ENCODE measurements at regions not wholly inside any gene's neighbourhood (a gene's known extent, or its start where the extent isn't known, plus 50 kb on each side); places are given as distances from the start of the nearest gene placed in this dataset.
"Not testable (repeated sequence)": the region's sequence is repeated elsewhere in the genome, so short reads cannot be mapped to it uniquely, and the experiment has no call there.

GRCh38 chr4:82077471-82077995, 296.3 kb downstream of the HNRNPD start:
- H3K4me3 ChIP-seq (ENCODE audit: low read length in 2 of 2); H3K4me1 ChIP-seq (ENCODE audit: control insufficient read depth, insufficient read depth, low read length); H3K27me3 ChIP-seq (ENCODE audit: control insufficient read depth in 1 of 2, insufficient read depth in 2 of 2, low read length in 2 of 2); H3K9ac ChIP-seq (ENCODE audit: low read length in 2 of 2); H3K9me3 ChIP-seq (ENCODE audit: control insufficient read depth in 2 of 2, low read length in 2 of 2); H3K27ac ChIP-seq (ENCODE audit: low read length); H3K36me3 ChIP-seq (ENCODE audit: control insufficient read depth in 2 of 2, insufficient read depth in 2 of 2, low read length in 2 of 2): not testable (repeated sequence)

- Histone ChIP-seq H3K36me3 (ENCODE audit: control insufficient read depth in 2 of 2, insufficient read depth in 2 of 2, low read length in 2 of 2) (no peaks in the 10 kb centered on the region), H3K4me3 (ENCODE audit: low read length in 2 of 2) (no peak overlapping the region), H3K9ac (ENCODE audit: low read length in 2 of 2) (no peak overlapping the region), H3K9me3 (ENCODE audit: control insufficient read depth in 2 of 2, low read length in 2 of 2) (no peaks in the 10 kb centered on the region), H3K4me1 (ENCODE audit: control insufficient read depth, insufficient read depth, low read length) (no peaks in the 10 kb centered on the region), H3K27ac (ENCODE audit: low read length) (no peak overlapping the region), H3K27me3 (ENCODE audit: control insufficient read depth in 1 of 2, insufficient read depth in 2 of 2, low read length in 2 of 2) (no peaks in the 10 kb centered on the region)
Observed at GRCh38 chr4:82076809-82077208, 297.0 kb downstream of the HNRNPD start.

GRCh38 chr4:82076359-82076758, 297.4 kb downstream of the HNRNPD start:
- H3K36me3 ChIP-seq (ENCODE audit: control insufficient read depth in 2 of 2, insufficient read depth in 2 of 2, low read length in 2 of 2) = no peaks in the 10 kb centered on the region
- H3K4me3 ChIP-seq (ENCODE audit: low read length in 2 of 2) = no peak overlapping the region
- no peaks in the 10 kb centered on the region for H3K4me1 ChIP-seq (ENCODE audit: control insufficient read depth, insufficient read depth, low read length)
- H3K9me3 ChIP-seq (ENCODE audit: control insufficient read depth in 2 of 2, low read length in 2 of 2) = no peaks in the 10 kb centered on the region
- H3K27me3 ChIP-seq (ENCODE audit: control insufficient read depth in 1 of 2, insufficient read depth in 2 of 2, low read length in 2 of 2) = no peaks in the 10 kb centered on the region
- H3K9ac ChIP-seq (ENCODE audit: low read length in 2 of 2) = no peak overlapping the region
- H3K27ac ChIP-seq (ENCODE audit: low read length) = no peak overlapping the region

GRCh38 chr4:82071951-82072350, 301.8 kb downstream of the HNRNPD start:
- Histone ChIP-seq H3K27ac (ENCODE audit: low read length) (no peak overlapping the region), H3K9ac (ENCODE audit: low read length in 2 of 2) (no peak overlapping the region), H3K4me3 (ENCODE audit: low read length in 2 of 2) (no peak overlapping the region), H3K36me3 (ENCODE audit: control insufficient read depth in 2 of 2, insufficient read depth in 2 of 2, low read length in 2 of 2) (no peaks in the 10 kb centered on the region), H3K4me1 (ENCODE audit: control insufficient read depth, insufficient read depth, low read length) (no peaks in the 10 kb centered on the region), H3K27me3 (ENCODE audit: control insufficient read depth in 1 of 2, insufficient read depth in 2 of 2, low read length in 2 of 2) (no peaks in the 10 kb centered on the region), H3K9me3 (ENCODE audit: control insufficient read depth in 2 of 2, low read length in 2 of 2) (no peaks in the 10 kb centered on the region)

GRCh38 chr4:82069883-82070638, 303.7 kb downstream of the HNRNPD start:
- no peaks in the 10 kb centered on the region for H3K27me3 ChIP-seq (ENCODE audit: control insufficient read depth in 1 of 2, insufficient read depth in 2 of 2, low read length in 2 of 2)
- H3K27ac ChIP-seq (ENCODE audit: low read length) = no peak overlapping the region

GRCh38 chr4:82063017-82063416, 310.8 kb downstream of the HNRNPD start:
- no peaks in the 10 kb centered on the region for H3K4me1 ChIP-seq (ENCODE audit: control insufficient read depth, insufficient read depth, low read length)
- no peaks in the 10 kb centered on the region for H3K27me3 ChIP-seq (ENCODE audit: control insufficient read depth in 1 of 2, insufficient read depth in 2 of 2, low read length in 2 of 2)
- H3K36me3 ChIP-seq (ENCODE audit: control insufficient read depth in 2 of 2, insufficient read depth in 2 of 2, low read length in 2 of 2) = no peaks in the 10 kb centered on the region
- no peak overlapping the region for H3K9ac ChIP-seq (ENCODE audit: low read length in 2 of 2)
- H3K9me3 ChIP-seq (ENCODE audit: control insufficient read depth in 2 of 2, low read length in 2 of 2) = no peaks in the 10 kb centered on the region
- no peak overlapping the region for H3K27ac ChIP-seq (ENCODE audit: low read length)
- H3K4me3 ChIP-seq (ENCODE audit: low read length in 2 of 2) = no peak overlapping the region

More at GRCh38 chr4:82069883-82070638, 303.7 kb downstream of the HNRNPD start:
- Histone ChIP-seq H3K4me3 (ENCODE audit: low read length in 2 of 2) (no peak overlapping the region), H3K36me3 (ENCODE audit: control insufficient read depth in 2 of 2, insufficient read depth in 2 of 2, low read length in 2 of 2) (no peaks in the 10 kb centered on the region), H3K4me1 (ENCODE audit: control insufficient read depth, insufficient read depth, low read length) (no peaks in the 10 kb centered on the region), H3K9ac (ENCODE audit: low read length in 2 of 2) (no peak overlapping the region), H3K9me3 (ENCODE audit: control insufficient read depth in 2 of 2, low read length in 2 of 2) (no peaks in the 10 kb centered on the region)

GRCh38 chr4:82057990-82058544, 315.7 kb downstream of the HNRNPD start:
- no peaks in the 10 kb centered on the region for H3K27me3 ChIP-seq (ENCODE audit: control insufficient read depth in 1 of 2, insufficient read depth in 2 of 2, low read length in 2 of 2)
- no peak overlapping the region for H3K9ac ChIP-seq (ENCODE audit: low read length in 2 of 2)
- no peaks in the 10 kb centered on the region for H3K36me3 ChIP-seq (ENCODE audit: control insufficient read depth in 2 of 2, insufficient read depth in 2 of 2, low read length in 2 of 2)
- no peaks in the 10 kb centered on the region for H3K4me1 ChIP-seq (ENCODE audit: control insufficient read depth, insufficient read depth, low read length)
- H3K4me3 ChIP-seq (ENCODE audit: low read length in 2 of 2) = no peak overlapping the region
- H3K9me3 ChIP-seq (ENCODE audit: control insufficient read depth in 2 of 2, low read length in 2 of 2) = peaks cover 0 to 7% of the 10 kb centered on the region in 2 donors
- H3K27ac ChIP-seq (ENCODE audit: low read length) = no peak overlapping the region

- peaks cover 0 to 7% of the 10 kb centered on the region in 2 donors for H3K9me3 ChIP-seq (ENCODE audit: control insufficient read depth in 2 of 2, low read length in 2 of 2)
- no peak overlapping the region for H3K27ac ChIP-seq (ENCODE audit: low read length)
- H3K27me3 ChIP-seq (ENCODE audit: control insufficient read depth in 1 of 2, insufficient read depth in 2 of 2, low read length in 2 of 2) = peaks cover 0 to 2% of the 10 kb centered on the region in 2 donors
- no peaks in the 10 kb centered on the region for H3K36me3 ChIP-seq (ENCODE audit: control insufficient read depth in 2 of 2, insufficient read depth in 2 of 2, low read length in 2 of 2)
- H3K4me3 ChIP-seq (ENCODE audit: low read length in 2 of 2) = no peak overlapping the region
- H3K9ac ChIP-seq (ENCODE audit: low read length in 2 of 2) = no peak overlapping the region
- H3K4me1 ChIP-seq (ENCODE audit: control insufficient read depth, insufficient read depth, low read length) = no peaks in the 10 kb centered on the region
Observed at GRCh38 chr4:82055156-82055555, 318.6 kb downstream of the HNRNPD start.

- Histone ChIP-seq H3K27me3 (ENCODE audit: control insufficient read depth in 1 of 2, insufficient read depth in 2 of 2, low read length in 2 of 2) (peaks cover 0 to 2% of the 10 kb centered on the region in 2 donors), H3K9ac (ENCODE audit: low read length in 2 of 2) (no peak overlapping the region), H3K36me3 (ENCODE audit: control insufficient read depth in 2 of 2, insufficient read depth in 2 of 2, low read length in 2 of 2) (no peaks in the 10 kb centered on the region), H3K4me3 (ENCODE audit: low read length in 2 of 2) (no peak overlapping the region), H3K9me3 (ENCODE audit: control insufficient read depth in 2 of 2, low read length in 2 of 2) (peaks cover 0 to 7% of the 10 kb centered on the region in 2 donors), H3K27ac (ENCODE audit: low read length) (no peak overlapping the region), H3K4me1 (ENCODE audit: control insufficient read depth, insufficient read depth, low read length) (no peaks in the 10 kb centered on the region)
Observed at GRCh38 chr4:82053396-82053795, 320.4 kb downstream of the HNRNPD start.

GRCh38 chr4:82050796-82051195, 323.0 kb downstream of the HNRNPD start:
- H3K27ac ChIP-seq (ENCODE audit: low read length) = no peak overlapping the region
- peaks cover 0 to 5% of the 10 kb centered on the region in 2 donors for H3K9me3 ChIP-seq (ENCODE audit: control insufficient read depth in 2 of 2, low read length in 2 of 2)
- H3K9ac ChIP-seq (ENCODE audit: low read length in 2 of 2) = no peak overlapping the region
- H3K36me3 ChIP-seq (ENCODE audit: control insufficient read depth in 2 of 2, insufficient read depth in 2 of 2, low read length in 2 of 2) = no peaks in the 10 kb centered on the region
- no peaks in the 10 kb centered on the region for H3K4me1 ChIP-seq (ENCODE audit: control insufficient read depth, insufficient read depth, low read length)
- H3K27me3 ChIP-seq (ENCODE audit: control insufficient read depth in 1 of 2, insufficient read depth in 2 of 2, low read length in 2 of 2) = peaks cover 0 to 5% of the 10 kb centered on the region in 2 donors
- H3K4me3 ChIP-seq (ENCODE audit: low read length in 2 of 2) = no peak overlapping the region

- Histone ChIP-seq H3K27me3 (ENCODE audit: control insufficient read depth in 1 of 2, insufficient read depth in 2 of 2, low read length in 2 of 2) (peaks cover 4 to 7% of the 10 kb centered on the region in 2 donors), H3K9me3 (ENCODE audit: control insufficient read depth in 2 of 2, low read length in 2 of 2) (no peaks in the 10 kb centered on the region), H3K27ac (ENCODE audit: low read length) (no peak overlapping the region), H3K9ac (ENCODE audit: low read length in 2 of 2) (no peak overlapping the region), H3K36me3 (ENCODE audit: control insufficient read depth in 2 of 2, insufficient read depth in 2 of 2, low read length in 2 of 2) (no peaks in the 10 kb centered on the region), H3K4me1 (ENCODE audit: control insufficient read depth, insufficient read depth, low read length) (peaks cover 5% of the 10 kb centered on the region), H3K4me3 (ENCODE audit: low read length in 2 of 2) (no peak overlapping the region)
Observed at GRCh38 chr4:82049294-82049693, 324.5 kb downstream of the HNRNPD start.

Data from stomach smooth muscle (tissue), 2 donors.